K562 (cell line): ENCODE measurements at regions not wholly inside any gene's neighbourhood (a gene's known extent, or its start where the extent isn't known, plus 50 kb on each side); places are given as distances from the start of the nearest gene placed in this dataset.

Source experiments
- ATAC-seq: fragments of 200-7000 bp; cut with Tn5 transposase; 3 replicates; pipeline ENCODE4 v1.9.1; 2020; ENCODE audit warnings: moderate library complexity
- BruUV-seq: library from RNA; stranded (reverse); fragments of 400-500 nt; replicated peaks from 2 replicates; lab custom pipeline; 2021; lab: Mats Ljungman, UMichigan
- CTCF ChIA-PET: fragments of 300-600 bp; formaldehyde crosslinking; extraction: SDS; loops from one replicate; lab custom pipeline; 2021; ENCODE audit warnings: low intra/inter-chr PET ratio; lab: Yijun Ruan, JAX
- POLR2A ChIA-PET: fragments of 300-600, 350-650 bp; sonication (Branson Sonifier 250); formaldehyde crosslinking; extraction: SDS; loops from one replicate; lab custom pipeline; 2021; ENCODE audit warnings: antibody characterized with exemption, inconsistent platforms; lab: Yijun Ruan, JAX
- DNase-seq, 4 experiments: peaks; one replicate each; pipeline versions ENCODE4 v3.0.0 to v3.0.0-alpha.2; 2011 to 2018; ENCODE audit warnings: low spot score in 3 of 4, mixed read lengths in 3 of 4; ENCODE audit errors: extremely low read depth in 1 of 4
- FAIRE-seq: peaks from 2 replicates; lab custom pipeline; 2011; peaks lifted over from hg19 to GRCh38; lab: Jason Lieb, UNC
- H2AFZ ChIP-seq: 2 replicates; pipeline ENCODE4 v1.6.0; 2011; ENCODE audit warnings: low read depth, low read length, control low read depth, inconsistent platforms
- H3K27ac ChIP-seq: fragments of 200-600 bp; 3 replicates; pipeline ENCODE4 v1.8.0; 2011; ENCODE audit warnings: low read depth, mild to moderate bottlenecking, control low read depth, inconsistent platforms, low read length, moderate library complexity, mixed read lengths; ENCODE audit errors: extremely low read depth
- H3K27me3 ChIP-seq, 2 experiments: fragments of 300-600 bp in 1 of 2; 2 replicates in 1 of 2; 3 replicates in 1 of 2; pipeline versions ENCODE4 v1.6.0 to v1.8.0; 2011; ENCODE audit warnings: inconsistent platforms in 2 of 2, low read length in 2 of 2, mild to moderate bottlenecking in 1 of 2, mixed read lengths in 1 of 2, moderate library complexity in 1 of 2; ENCODE audit not compliant: control insufficient read depth in 2 of 2, insufficient read depth in 2 of 2
- H3K36me3 ChIP-seq: fragments of 300-600 bp; 3 replicates; pipeline ENCODE4 v1.8.0; 2011; ENCODE audit warnings: mild to moderate bottlenecking, low read length, inconsistent platforms; ENCODE audit not compliant: control insufficient read depth, insufficient read depth
- H3K4me1 ChIP-seq, 2 experiments: fragments of 200-600 bp in 1 of 2; replicated peaks in 1 of 2; 2 replicates in 1 of 2; 3 replicates in 1 of 2; pipeline versions ENCODE4 v1.5.1 to v1.8.0; 2011; ENCODE audit warnings: inconsistent platforms in 2 of 2, low read length in 2 of 2, mild to moderate bottlenecking in 1 of 2, mixed read lengths in 1 of 2, moderate library complexity in 1 of 2; ENCODE audit not compliant: control insufficient read depth in 2 of 2, insufficient read depth in 2 of 2
- H3K4me2 ChIP-seq: 2 replicates; pipeline ENCODE4 v1.6.1; 2011; ENCODE audit warnings: low read length, control low read depth, inconsistent platforms, mixed read lengths; ENCODE audit not compliant: insufficient read depth
- H3K4me3 ChIP-seq: fragments of 200-600 bp; sonication (generic), shearing (Covaris generic); 2 replicates; pipeline ENCODE4 v1.5.1; 2016; ENCODE audit warnings: control low read depth, inconsistent platforms
- H3K79me2 ChIP-seq: fragments of 200-600 bp; 3 replicates; pipeline ENCODE4 v1.8.0; 2011; ENCODE audit warnings: low read length, inconsistent platforms; ENCODE audit not compliant: control insufficient read depth, insufficient read depth
- H3K9ac ChIP-seq, 2 experiments: 2 replicates each; pipeline versions ENCODE4 v1.6.0 to v1.6.1; 2011; ENCODE audit warnings: low read depth in 2 of 2, low read length in 2 of 2, control low read depth in 1 of 2, inconsistent platforms in 1 of 2, mild to moderate bottlenecking in 1 of 2, mixed read lengths in 1 of 2; ENCODE audit not compliant: insufficient read depth in 1 of 2
- H3K9me1 ChIP-seq: one replicate; pipeline ENCODE4 v1.6.0; 2011; ENCODE audit warnings: inconsistent platforms, mild to moderate bottlenecking, low read length, moderate library complexity; ENCODE audit not compliant: control insufficient read depth, insufficient read depth
- H3K9me3 ChIP-seq: replicated peaks from 2 replicates; pipeline ENCODE4 v1.5.1; 2011; ENCODE audit warnings: low read depth, low read length, inconsistent platforms; ENCODE audit not compliant: control insufficient read depth, insufficient read depth
- H4K20me1 ChIP-seq: replicated peaks from 2 replicates; pipeline ENCODE4 v1.6.1; 2011; ENCODE audit warnings: low read length, inconsistent platforms, mixed read lengths; ENCODE audit not compliant: control insufficient read depth, insufficient read depth
- CAMTA2 ChIP-seq: fragments of 250-450 bp; sonication (Bioruptor Pico); conservative IDR thresholded peaks from 2 replicates; pipeline ENCODE4 v1.5.1; 2022
- CTCF ChIP-seq, 3 experiments: IDR thresholded peaks in 2 of 3; conservative IDR thresholded peaks in 1 of 3; 2 replicates each; pipeline ENCODE4 v1.5.1; 2011 to 2012; ENCODE audit warnings: low read length in 3 of 3, mild to moderate bottlenecking in 3 of 3, control low read depth in 2 of 3, improper control_type of control experiment in 1 of 3, inconsistent platforms in 1 of 3, low read depth in 1 of 3, mixed read lengths in 1 of 3, moderate library complexity in 1 of 3; ENCODE audit not compliant: insufficient read depth in 2 of 3
- ESRRA ChIP-seq: fragments of 450-650 bp; IDR thresholded peaks from 2 replicates; pipeline ENCODE4 v1.6.1; 2014; ENCODE audit warnings: low read depth, mild to moderate bottlenecking, moderate library complexity, borderline replicate concordance
- GTF2A2 ChIP-seq: IDR thresholded peaks from 2 replicates; pipeline ENCODE4 v1.6.1; 2016; ENCODE audit warnings: mild to moderate bottlenecking, missing genetic modification characterization, missing compliant biosample characterization
- IRF1 ChIP-seq: sonication (generic); formaldehyde crosslinking; IDR thresholded peaks from 2 replicates; pipeline ENCODE4 v1.8.0; 2022; ENCODE audit warnings: missing genetic modification reagents, mild to moderate bottlenecking, borderline replicate concordance
- MYC ChIP-seq, 2 experiments: fragments of 250-450 bp in 1 of 2; sonication (Bioruptor Pico) in 1 of 2; IDR thresholded peaks; 2 replicates each; pipeline versions ENCODE4 v1.5.1 to v1.6.1; 2012 to 2021; ENCODE audit warnings: low read depth in 2 of 2, borderline replicate concordance in 1 of 2, improper control_type of control experiment in 1 of 2, low read length in 1 of 2, mild to moderate bottlenecking in 1 of 2, moderate library complexity in 1 of 2
- SAFB2 ChIP-seq: fragments of 200-400 bp; formaldehyde crosslinking; IDR thresholded peaks from 2 replicates; pipeline ENCODE4 v1.6.1; 2018; ENCODE audit warnings: borderline replicate concordance, low read length, low read depth, moderate library complexity; ENCODE audit not compliant: severe bottlenecking
- SIRT6 ChIP-seq: IDR thresholded peaks from one replicate; pipeline ENCODE4 v1.6.1; 2012; ENCODE audit warnings: low read depth, mild to moderate bottlenecking, control low read depth, inconsistent platforms, low read length, moderate library complexity
- SMAD4 ChIP-seq: fragments of 250-450 bp; sonication (Bioruptor Pico); conservative IDR thresholded peaks from 2 replicates; pipeline ENCODE4 v1.8.0; 2021; ENCODE audit warnings: inconsistent platforms, mild to moderate bottlenecking, moderate library complexity
- SMC3 ChIP-seq: conservative IDR thresholded peaks from 2 replicates; pipeline ENCODE4 v1.6.1; 2011; ENCODE audit warnings: low read depth, low read length, improper control_type of control experiment; ENCODE audit not compliant: insufficient read depth
- ZBTB11 ChIP-seq, 3 experiments: fragments of 200-800 bp in 1 of 3; fragments of 250-450 bp in 1 of 3; fragments of 450-650 bp in 1 of 3; sonication (Bioruptor Pico) in 1 of 3; sonication (Bioruptor generic) in 1 of 3; formaldehyde crosslinking in 1 of 3; IDR thresholded peaks; 2 replicates each; pipeline versions ENCODE4 v1.6.1 to v1.8.0; 2016 to 2022; ENCODE audit warnings: mild to moderate bottlenecking in 2 of 3, missing genetic modification characterization in 2 of 3, missing compliant biosample characterization in 1 of 3, moderate library complexity in 1 of 3
- ZNF280B ChIP-seq: fragments of 250-450 bp; sonication (Bioruptor Pico); IDR thresholded peaks from 2 replicates; pipeline ENCODE4 v1.5.1; 2021; ENCODE audit warnings: mild to moderate bottlenecking
- WGBS: fragments of 100-300 bp; shearing (Covaris generic); methylation state at CpG from one replicate; pipeline ENCODE4 v1.1.6; 2016; ENCODE audit warnings: low coverage, mixed read lengths; ENCODE audit not compliant: insufficient coverage; ENCODE audit errors: missing lambda C conversion rate; 5-methylcytosine and 5-hydroxymethylcytosine counted together
- in situ Hi-C: fragments of 300-500 bp; cut with MboI; formaldehyde crosslinking; loops from 4 replicates; pipeline ENCODE4 v1.15.0; 2018; ENCODE audit warnings: inconsistent platforms, mixed read lengths
- intact Hi-C: fragments of 100-400 bp; cut with micrococcal nuclease; formaldehyde crosslinking; loops from 2 replicates; pipeline ENCODE4 v1.14.2; 2022

GRCh38 chr2:141611-142010, 95.3 kb upstream of the FAM110C start (continued):
- no peak for TF ChIP-seq MYC (IDR thresholded peaks at IDR 0.05; ENCODE audit: low read depth, low read length)
- TF ChIP-seq MYC (CRISPR knock-in tag; IDR thresholded peaks at IDR 0.05; ENCODE audit: borderline replicate concordance, low read depth): no peak
- no peak for TF ChIP-seq SMAD4 (CRISPR knock-in tag)

- intact Hi-C loops (no loop called here), in situ Hi-C loops (no loop called here)
- H3K4me1 ChIP-seq: no peaks in the 10 kb centered on the region
- H3K4me2 ChIP-seq: no peak overlapping the region
- no peaks in the 10 kb centered on the region for H3K79me2 ChIP-seq
- ChIA-PET POLR2A (no interaction called here), CTCF (no interaction called here)
- no peak overlapping the region for H3K27ac ChIP-seq
- DNase-seq (no peak), ATAC-seq (no peak), FAIRE-seq (no peak)
- 0% methylated on average over 5 of the region's 7 CpGs for WGBS
- no peak overlapping the region for H2AFZ ChIP-seq
- no peak overlapping the region for H3K4me3 ChIP-seq
- H3K9me1 ChIP-seq: no peaks in the 10 kb centered on the region
- no TSS peak for BruUV-seq
- no peaks in the 10 kb centered on the region for H3K9me3 ChIP-seq
- H3K27me3 ChIP-seq: peaks cover 6 to 7% of the 10 kb centered on the region in 2 experiments; a peak in 3 of 5 replicates
- no peaks in the 10 kb centered on the region for H3K36me3 ChIP-seq
- H4K20me1 ChIP-seq: no peaks in the 10 kb centered on the region
- no peak overlapping the region for H3K9ac ChIP-seq
- no peak for TF ChIP-seq IRF1 (CRISPR knock-in tag)
- no peak for TF ChIP-seq CTCF (IDR thresholded peaks at IDR 0.05 in 2 of 3, conservative IDR thresholded peaks at IDR 0.05 in 1 of 3; ENCODE audit: insufficient read depth in 2 of 3, low read depth in 1 of 3, low read length in 3 of 3)
- no peak for TF ChIP-seq ZBTB11 (CRISPR knock-in tag; IDR thresholded peaks at IDR 0.05)
- TF ChIP-seq SAFB2: no peak
- TF ChIP-seq ESRRA: no peak
- TF ChIP-seq SMC3: no peak
- TF ChIP-seq GTF2A2: no peak
- TF ChIP-seq ZNF280B (CRISPR knock-in tag): no peak
- TF ChIP-seq CAMTA2 (CRISPR knock-in tag): no peak
- TF ChIP-seq SIRT6: no peak
Measured at GRCh38 chr2:136666-137065, 90.4 kb upstream of the FAM110C start.
